AG09319 (cell line): ENCODE measurements at regions not wholly inside any gene's neighbourhood (a gene's known extent, or its start where the extent isn't known, plus 50 kb on each side); places are given as distances from the start of the nearest gene placed in this dataset.

Experiments
- DNase-seq: peaks from one replicate; pipeline ENCODE4 v3.0.0-alpha.2; 2010; ENCODE audit warnings: low read depth; ENCODE audit errors: extremely low read depth
- CTCF ChIP-seq: IDR thresholded peaks from 2 replicates; pipeline ENCODE4 v1.5.1; 2011; ENCODE audit warnings: low read depth, mild to moderate bottlenecking, inconsistent platforms, low read length, moderate library complexity

- DNase-seq, result no peak
- TF ChIP-seq CTCF, result no peak
These were observed 161.8 kb upstream of the CLINT1 start for GRCh38 chr5:158020555-158021418.

GRCh38 chr5:158017469-158017868, 158.5 kb upstream of the CLINT1 start:
- no peak for DNase-seq

GRCh38 chr5:158014372-158014771, 155.4 kb upstream of the CLINT1 start:
- TF ChIP-seq CTCF, result no peak
- DNase-seq, result no peak

More at GRCh38 chr5:158017469-158017868, 158.5 kb upstream of the CLINT1 start:
- TF ChIP-seq CTCF, result no peak

GRCh38 chr5:158013939-158014338, 155.0 kb upstream of the CLINT1 start:
- TF ChIP-seq CTCF, result peak; percentile 56
- DNase-seq, result no peak

- TF ChIP-seq CTCF, result no peak
- DNase-seq, result no peak
These were observed 154.4 kb upstream of the CLINT1 start for GRCh38 chr5:158013303-158013702.

- no peak for DNase-seq
- no peak for TF ChIP-seq CTCF
These were observed 152.5 kb upstream of the CLINT1 start for GRCh38 chr5:158011422-158011821.

GRCh38 chr5:158010831-158011230, 151.9 kb upstream of the CLINT1 start:
- no peak for TF ChIP-seq CTCF
- DNase-seq, result no peak
